ENCODE measurements at regions not wholly inside any gene's neighbourhood (a gene's known extent, or its start where the extent isn't known, plus 50 kb on each side); places are given as distances from the start of the nearest gene placed in this dataset.

- no peak for TF ChIP-seq CTCF (IDR thresholded peaks at IDR 0.05; ENCODE audit: control insufficient read depth, insufficient read depth, low read depth, low read length, missing control alignments)
- no peak overlapping the region for H3K4me3 ChIP-seq (ENCODE audit: control insufficient read depth, low read depth, low read length)
- no peak for DNase-seq (ENCODE audit: low read depth)
These were observed 200.9 kb downstream of the GADD45G start for GRCh38 chr9:89805571-89806292.

- no peak for TF ChIP-seq CTCF (IDR thresholded peaks at IDR 0.05; ENCODE audit: control insufficient read depth, insufficient read depth, low read depth, low read length, missing control alignments)
- H3K4me3 ChIP-seq (ENCODE audit: control insufficient read depth, low read depth, low read length), result no peak overlapping the region
- no peak for DNase-seq (ENCODE audit: low read depth)
These were observed 201.7 kb downstream of the GADD45G start for GRCh38 chr9:89806371-89807100.

DNA sequence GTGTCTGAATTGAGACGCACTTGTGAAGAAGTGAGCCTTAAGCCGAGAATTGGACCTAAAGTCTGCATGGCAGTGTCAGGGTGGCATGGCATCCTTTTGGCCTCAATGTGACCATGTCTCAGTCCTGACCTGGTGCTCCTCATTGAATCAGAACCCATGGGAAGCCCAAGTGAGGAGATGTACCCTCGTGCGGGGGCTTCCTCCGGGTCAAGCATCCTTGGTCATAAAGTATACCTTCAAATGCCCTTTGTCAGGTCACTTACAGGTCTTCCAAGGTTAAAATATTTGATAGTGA is 202.2 kb downstream of the GADD45G start:
- TF ChIP-seq CTCF (IDR thresholded peaks at IDR 0.05; ENCODE audit: control insufficient read depth, insufficient read depth, low read depth, low read length, missing control alignments), result no peak
- no peak for DNase-seq (ENCODE audit: low read depth)
- H3K4me3 ChIP-seq (ENCODE audit: control insufficient read depth, low read depth, low read length), result no peak overlapping the region

DNA sequence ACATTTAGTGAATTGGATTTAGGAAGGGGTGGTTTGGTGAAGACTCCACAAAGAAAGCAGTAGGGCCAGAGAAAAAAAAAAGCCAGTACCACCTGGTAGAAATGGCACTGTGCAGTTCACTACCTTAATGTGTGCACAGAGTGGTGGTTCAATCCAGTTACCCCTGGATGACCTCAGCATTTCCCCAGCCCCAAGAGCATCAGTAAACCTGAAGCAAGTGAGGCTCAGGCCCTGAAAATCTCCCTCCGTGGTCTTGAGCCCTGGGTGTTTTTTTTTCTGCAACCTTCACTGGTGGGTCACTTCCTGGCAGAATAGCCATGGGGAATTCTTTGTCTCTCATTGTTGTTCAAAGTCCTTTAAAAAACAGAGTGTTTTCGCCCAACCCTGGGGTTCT is 202.9 kb downstream of the GADD45G start:
- H3K4me3 ChIP-seq (ENCODE audit: control insufficient read depth, low read depth, low read length), result no peak overlapping the region
- DNase-seq (ENCODE audit: low read depth), result no peak
- no peak for TF ChIP-seq CTCF (IDR thresholded peaks at IDR 0.05; ENCODE audit: control insufficient read depth, insufficient read depth, low read depth, low read length, missing control alignments)

DNA sequence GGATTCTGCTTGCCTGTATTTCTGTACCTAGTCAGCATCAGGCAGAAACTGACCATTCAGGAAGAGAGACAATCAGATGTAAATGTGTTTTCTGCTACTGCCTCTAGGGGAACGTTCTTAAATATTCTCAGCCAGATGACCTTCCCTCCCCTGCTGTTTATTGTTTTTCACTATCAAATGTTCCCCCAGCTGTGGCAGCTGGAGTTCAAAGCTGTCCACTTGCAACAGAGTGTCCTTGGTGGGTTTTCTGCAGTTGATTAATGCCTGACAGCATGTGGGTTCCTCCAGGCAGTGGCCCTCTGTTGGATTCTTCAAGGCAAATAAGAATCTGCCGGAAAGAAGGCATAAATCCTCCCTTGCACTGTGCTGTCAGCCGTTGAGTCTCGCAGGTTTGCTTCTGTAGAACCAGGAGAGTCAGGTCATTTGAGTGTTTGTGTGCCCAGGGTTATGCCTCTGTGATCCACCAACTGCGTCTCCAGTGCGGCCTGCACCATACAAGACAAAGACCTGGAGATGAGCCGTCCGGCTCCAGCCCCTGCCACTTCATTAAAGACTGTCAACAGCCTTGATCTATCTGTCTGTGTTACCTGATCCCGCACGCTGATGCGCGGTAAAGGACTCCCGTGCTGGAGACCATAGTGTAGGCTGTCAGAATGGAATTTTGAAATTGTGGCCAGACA is 203.4 kb downstream of the GADD45G start:
- TF ChIP-seq CTCF (IDR thresholded peaks at IDR 0.05; ENCODE audit: control insufficient read depth, insufficient read depth, low read depth, low read length, missing control alignments), result no peak
- DNase-seq (ENCODE audit: low read depth), result no peak
- no peak overlapping the region for H3K4me3 ChIP-seq (ENCODE audit: control insufficient read depth, low read depth, low read length)

DNA sequence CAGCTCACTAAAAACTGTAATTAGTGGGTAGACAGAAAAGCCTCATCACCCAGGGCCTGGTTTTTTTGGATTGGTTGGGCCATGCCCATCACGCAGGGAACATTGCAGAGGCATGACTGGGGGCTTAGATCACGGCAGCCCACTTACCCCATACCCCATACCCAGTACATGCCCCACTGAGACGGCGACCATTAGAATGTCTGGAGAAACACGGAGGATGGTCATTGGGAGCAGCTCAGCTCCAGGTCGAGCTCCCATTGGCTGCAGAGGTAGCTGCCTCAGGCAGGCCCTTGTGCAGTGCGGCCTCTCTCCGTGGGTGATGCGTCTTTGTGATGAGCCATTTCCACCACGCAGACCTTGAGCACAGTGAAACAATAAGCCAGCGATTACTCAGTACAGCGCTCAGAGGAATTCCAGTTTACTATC is 204.0 kb downstream of the GADD45G start:
- DNase-seq (ENCODE audit: low read depth), result no peak
- TF ChIP-seq CTCF (IDR thresholded peaks at IDR 0.05; ENCODE audit: control insufficient read depth, insufficient read depth, low read depth, low read length, missing control alignments), result no peak
- H3K4me3 ChIP-seq (ENCODE audit: control insufficient read depth, low read depth, low read length), result no peak overlapping the region
